Fibroblast of villous mesenchyme (primary cell): ENCODE measurements at regions not wholly inside any gene's neighbourhood (a gene's known extent, or its start where the extent isn't known, plus 50 kb on each side); places are given as distances from the start of the nearest gene placed in this dataset.
A peak's percentile ranks its signal among the peaks of the same experiment; 100 is the strongest.

Experiments
- DNase-seq: peaks from one replicate; pipeline ENCODE4 v3.0.0-alpha.2; 2010; ENCODE audit warnings: low read depth
- H3K4me3 ChIP-seq: 2 replicates; pipeline ENCODE4 v1.5.1; 2011; ENCODE audit warnings: low read depth, mild to moderate bottlenecking, low read length
- TF ChIP-seq, protein P1 (sequence below): IDR thresholded peaks from 2 replicates; pipeline ENCODE4 v1.5.1; 2012; ENCODE audit warnings: low read depth, mild to moderate bottlenecking, low read length; ENCODE audit not compliant: insufficient read depth

DNA sequence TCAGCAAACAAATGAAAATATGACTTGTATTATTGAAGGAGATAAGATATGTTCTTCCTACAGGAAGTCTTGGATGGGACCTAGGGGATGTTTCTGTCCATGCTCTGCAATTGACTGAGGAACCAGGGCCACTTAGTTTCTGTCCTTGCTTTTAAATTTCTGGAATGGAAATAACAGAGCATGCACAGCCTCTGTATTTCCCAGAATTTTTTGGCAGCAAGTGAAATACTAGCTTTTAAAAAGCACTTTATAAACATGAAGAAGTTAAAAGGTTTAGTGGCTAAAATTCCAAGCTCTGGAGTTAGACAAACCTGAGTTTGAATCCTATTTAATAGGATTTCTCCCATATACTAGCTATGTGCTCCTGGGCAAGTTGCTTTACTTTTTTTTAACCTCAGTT, 127.7 kb upstream of the FZD8 start:
- TF ChIP-seq, protein P1, sequence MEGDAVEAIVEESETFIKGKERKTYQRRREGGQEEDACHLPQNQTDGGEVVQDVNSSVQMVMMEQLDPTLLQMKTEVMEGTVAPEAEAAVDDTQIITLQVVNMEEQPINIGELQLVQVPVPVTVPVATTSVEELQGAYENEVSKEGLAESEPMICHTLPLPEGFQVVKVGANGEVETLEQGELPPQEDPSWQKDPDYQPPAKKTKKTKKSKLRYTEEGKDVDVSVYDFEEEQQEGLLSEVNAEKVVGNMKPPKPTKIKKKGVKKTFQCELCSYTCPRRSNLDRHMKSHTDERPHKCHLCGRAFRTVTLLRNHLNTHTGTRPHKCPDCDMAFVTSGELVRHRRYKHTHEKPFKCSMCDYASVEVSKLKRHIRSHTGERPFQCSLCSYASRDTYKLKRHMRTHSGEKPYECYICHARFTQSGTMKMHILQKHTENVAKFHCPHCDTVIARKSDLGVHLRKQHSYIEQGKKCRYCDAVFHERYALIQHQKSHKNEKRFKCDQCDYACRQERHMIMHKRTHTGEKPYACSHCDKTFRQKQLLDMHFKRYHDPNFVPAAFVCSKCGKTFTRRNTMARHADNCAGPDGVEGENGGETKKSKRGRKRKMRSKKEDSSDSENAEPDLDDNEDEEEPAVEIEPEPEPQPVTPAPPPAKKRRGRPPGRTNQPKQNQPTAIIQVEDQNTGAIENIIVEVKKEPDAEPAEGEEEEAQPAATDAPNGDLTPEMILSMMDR, result no peak
- H3K4me3 ChIP-seq, result no peak overlapping the region
- no peak for DNase-seq

- DNase-seq, result no peak
- TF ChIP-seq, protein P1, result no peak
- no peak overlapping the region for H3K4me3 ChIP-seq
Measured at GRCh38 chr10:35768731-35769130, 126.6 kb upstream of the FZD8 start.

DNA sequence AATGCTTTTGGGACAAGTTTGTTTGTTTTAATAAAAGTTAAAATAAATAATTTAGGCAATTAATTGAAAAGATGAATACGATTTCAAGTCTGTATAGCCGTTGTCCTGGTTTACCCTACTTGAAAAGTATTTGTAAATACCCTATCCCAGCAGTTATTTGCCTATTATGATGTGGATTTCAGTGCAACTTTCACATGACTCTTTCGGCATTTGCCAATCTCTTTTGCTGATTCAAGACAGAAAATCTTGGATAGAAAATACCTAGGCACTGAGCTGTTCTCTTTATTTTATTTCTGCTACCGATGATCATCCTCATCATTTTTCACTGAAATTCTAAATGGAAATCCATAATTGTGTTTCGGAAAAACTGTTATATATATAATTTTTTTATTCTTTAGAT, 125.9 kb upstream of the FZD8 start:
- H3K4me3 ChIP-seq, result no peak overlapping the region
- TF ChIP-seq, protein P1, result no peak
- no peak for DNase-seq

DNA sequence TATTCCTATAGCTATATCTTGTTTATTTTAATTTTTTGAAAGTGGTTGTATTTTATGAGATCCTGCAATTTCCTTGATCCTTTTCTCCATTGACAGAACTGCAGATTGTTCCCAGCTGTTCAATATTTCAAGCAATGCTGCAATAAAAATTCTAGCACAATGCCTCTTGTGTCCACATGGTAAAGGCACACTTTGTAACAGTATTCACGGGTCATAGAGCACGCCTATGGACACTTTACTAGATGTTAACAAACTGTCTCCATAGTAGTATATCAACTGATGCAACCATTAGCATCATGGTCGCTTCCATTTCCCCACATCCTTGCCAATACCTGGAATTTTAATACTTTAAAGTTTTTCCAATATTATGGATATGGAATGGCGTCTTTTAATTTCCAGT, 123.9 kb upstream of the FZD8 start:
- DNase-seq, result no peak
- H3K4me3 ChIP-seq, result no peak overlapping the region
- TF ChIP-seq, protein P1, result no peak

GRCh38 chr10:35765066-35765527, 123.0 kb upstream of the FZD8 start:
- H3K4me3 ChIP-seq, result peak overlapping the region; percentile 27
- TF ChIP-seq, protein P1, result no peak
- peak; percentile 7 for DNase-seq

- H3K4me3 ChIP-seq, result no peak overlapping the region
- TF ChIP-seq, protein P1, result no peak
- no peak for DNase-seq
Measured at GRCh38 chr10:35762311-35763030, 120.4 kb upstream of the FZD8 start.

DNA sequence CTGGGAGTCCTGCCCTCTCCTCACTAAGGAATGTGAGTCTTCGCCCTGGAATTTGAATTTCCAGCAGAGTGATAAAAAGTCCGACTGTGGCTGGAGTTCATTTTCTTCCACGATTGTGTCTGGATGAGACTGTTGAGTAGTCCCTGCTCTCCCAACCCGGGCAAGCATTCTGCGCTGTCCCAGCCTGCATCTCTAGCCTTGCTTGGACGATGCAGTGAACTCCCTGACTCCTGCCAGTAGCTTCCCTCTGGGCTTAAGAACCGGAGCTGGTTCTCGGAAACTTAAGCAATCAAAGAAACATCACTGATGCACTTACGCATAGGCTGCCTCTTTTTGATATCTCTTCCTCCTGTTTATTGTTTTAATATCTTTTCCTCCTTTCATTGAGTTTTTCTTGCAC, 116.0 kb upstream of the FZD8 start:
- TF ChIP-seq, protein P1, result no peak
- DNase-seq, result no peak
- H3K4me3 ChIP-seq, result no peak overlapping the region
